Motor neuron (in vitro differentiated cells): ENCODE measurements at regions not wholly inside any gene's neighbourhood (a gene's known extent, or its start where the extent isn't known, plus 50 kb on each side); places are given as distances from the start of the nearest gene placed in this dataset.

ENCODE experiments used
- ATAC-seq, 8 experiments: fragments of 200-7000 bp; cut with Tn5 transposase; replicated peaks in 6 of 8; 2 replicates each; pipeline ENCODE4 v1.8.0; 2021; ENCODE audit warnings: mild to moderate bottlenecking in 8 of 8, moderate library complexity in 8 of 8
- H3K27ac ChIP-seq, 2 donors: fragments of 250-450 bp; sonication (Bioruptor Pico); 2 replicates each; pipeline ENCODE4 v1.9.0; 2021; ENCODE audit warnings: antibody characterized with exemption in 2 of 2, mild to moderate bottlenecking in 2 of 2, moderate library complexity in 1 of 2
- H3K4me1 ChIP-seq, 2 donors: fragments of 250-450 bp; sonication (Bioruptor Pico); replicated peaks in 1 of 2; 2 replicates each; pipeline ENCODE4 v1.6.1; 2021; ENCODE audit warnings: antibody characterized with exemption in 2 of 2, mild to moderate bottlenecking in 2 of 2, moderate library complexity in 1 of 2
- H3K4me3 ChIP-seq, 5 donors: fragments of 250-450 bp; sonication (Bioruptor Pico); 2 replicates each; pipeline ENCODE4 v1.9.0; 2021; ENCODE audit warnings: antibody characterized with exemption in 5 of 5, mild to moderate bottlenecking in 5 of 5, moderate library complexity in 4 of 5
- WGBS, 10 experiments: fragments of 450-650 bp; shearing (Covaris generic); methylation state at CpG; one replicate each; pipeline ENCODE4 v1.0.0; 2022; 5-methylcytosine and 5-hydroxymethylcytosine counted together
- in situ Hi-C, 9 experiments: fragments of 400-800 bp; cut with MboI; loops; one replicate each; pipeline ENCODE4 v1.15.0; 2021; ENCODE audit warnings: low sequenced_read_pairs in 9 of 9, low pct_unique_long_range_greater_than_20kb in 2 of 9; ENCODE audit not compliant: unreplicated experiment in 9 of 9

DNA sequence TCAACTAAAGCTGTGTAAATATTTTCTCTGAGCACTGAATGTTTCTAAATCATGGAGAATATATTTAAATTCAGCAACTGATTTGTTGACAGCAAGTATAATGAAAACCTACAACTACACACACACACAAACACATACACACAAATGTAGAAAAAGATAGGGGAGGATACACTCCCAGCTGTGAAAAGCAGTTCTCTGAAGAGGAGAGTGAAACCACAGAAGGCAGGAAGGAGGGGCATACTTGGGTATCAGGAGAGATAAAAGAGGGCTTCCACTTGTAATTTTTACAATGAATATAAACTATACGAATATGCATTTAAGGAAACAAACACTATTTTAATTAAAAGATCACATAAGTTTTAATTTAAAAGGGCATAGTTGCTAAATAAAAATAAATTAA is 227.8 kb upstream of the SLC24A2 start:
- in situ Hi-C loops, result no loop called here
- WGBS, 10 experiments, result 0 to 100% (median 50%) methylated on average over 1 of the region's 1 CpG; no CpG with 5 or more reads in 3 of the 10 experiments

DNA sequence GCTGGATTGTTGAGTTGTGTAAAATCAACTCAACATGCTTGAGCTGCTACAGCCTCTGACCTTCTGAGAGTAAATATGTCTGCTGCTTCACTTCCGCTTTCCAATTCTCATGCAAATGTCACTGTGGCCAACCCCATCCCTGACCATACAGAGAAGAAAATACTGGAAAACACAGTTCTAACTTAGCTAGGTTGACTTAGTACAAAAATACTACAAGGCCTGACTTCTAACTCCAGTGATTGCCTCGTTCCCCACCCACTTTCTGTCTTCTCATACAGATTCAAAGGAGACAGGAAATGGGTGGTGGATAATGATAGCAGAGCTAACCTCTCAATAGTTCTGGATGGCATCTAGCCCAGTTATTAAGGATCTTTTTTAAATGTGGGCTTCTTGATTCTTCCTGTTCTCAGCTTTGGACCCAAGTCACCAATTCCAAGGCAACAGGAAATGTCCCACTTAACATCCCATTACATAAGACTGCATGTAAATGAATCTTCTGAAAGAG is 226.6 kb upstream of the SLC24A2 start:
- WGBS, 10 experiments, result 63 to 93% (median 75%) methylated on average over 2 of the region's 2 CpGs; no CpG with 5 or more reads in 3 of the 10 experiments
- Histone ChIP-seq H3K4me1 (no peaks in the 10 kb centered on the region), H3K27ac (no peak overlapping the region), H3K4me3 (no peak overlapping the region)
- ATAC-seq, result peak in 1 of 8 experiments; percentile 43
- in situ Hi-C loops, result no loop called here

More for the DNA sequence above, 227.8 kb upstream of the SLC24A2 start:
- Histone ChIP-seq H3K27ac (no peak overlapping the region), H3K4me3 (no peak overlapping the region), H3K4me1 (no peaks in the 10 kb centered on the region)
- ATAC-seq, result no peak

DNA sequence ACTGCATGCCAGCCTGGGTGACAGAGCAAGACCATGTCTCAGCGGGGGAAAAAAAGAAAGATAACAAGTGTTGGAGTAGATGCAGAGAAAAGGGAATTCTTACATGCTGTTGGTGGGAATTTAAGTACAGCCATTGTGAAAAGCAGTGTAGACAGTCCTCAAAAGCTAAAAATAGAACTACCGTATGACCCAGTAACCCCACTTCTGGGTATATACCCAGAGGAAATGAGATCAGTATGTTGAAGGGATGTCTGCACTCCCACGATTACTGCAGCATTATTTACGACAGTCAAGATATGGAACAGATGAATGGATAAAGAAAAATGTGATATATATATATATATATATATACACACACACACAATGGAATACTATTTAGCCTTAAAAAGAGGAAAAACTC is 225.3 kb upstream of the SLC24A2 start:
- no peaks in the 10 kb centered on the region for H3K4me1 ChIP-seq
- no peak for ATAC-seq
- no peak overlapping the region for H3K4me3 ChIP-seq
- 32 to 100% (median 88%) methylated on average over 1 to 4 of the region's 4 CpGs; no CpG with 5 or more reads in 3 of the 10 experiments for WGBS, 10 experiments
- H3K27ac ChIP-seq, result no peak overlapping the region
- in situ Hi-C loops, result no loop called here

DNA sequence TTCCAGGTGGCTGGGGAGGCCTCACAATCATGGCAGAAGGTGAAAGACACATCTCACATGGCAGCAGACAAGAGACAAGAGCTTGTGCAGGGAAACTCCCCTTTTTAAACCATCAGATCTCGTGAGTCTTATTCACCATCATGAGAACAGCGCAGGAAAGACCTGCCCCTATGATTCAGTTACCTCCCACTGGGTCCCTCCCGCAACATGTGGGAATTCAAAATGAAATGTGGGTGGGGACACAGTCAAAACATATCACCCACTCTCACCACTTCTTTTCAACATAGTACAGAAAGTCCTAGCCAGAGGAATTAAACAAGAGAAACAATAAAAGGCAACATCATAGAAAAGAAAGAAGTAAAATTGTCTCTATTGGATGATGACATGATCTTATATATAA is 223.4 kb upstream of the SLC24A2 start:
- in situ Hi-C loops, result no loop called here
- Histone ChIP-seq H3K4me3 (no peak overlapping the region), H3K4me1 (no peaks in the 10 kb centered on the region), H3K27ac (no peak overlapping the region)
- ATAC-seq, result peak in 1 of 8 experiments; percentile 74
- 0 to 95% (median 50%) methylated on average over 1 to 3 of the region's 3 CpGs; no CpG with 5 or more reads in 3 of the 10 experiments for WGBS, 10 experiments

DNA sequence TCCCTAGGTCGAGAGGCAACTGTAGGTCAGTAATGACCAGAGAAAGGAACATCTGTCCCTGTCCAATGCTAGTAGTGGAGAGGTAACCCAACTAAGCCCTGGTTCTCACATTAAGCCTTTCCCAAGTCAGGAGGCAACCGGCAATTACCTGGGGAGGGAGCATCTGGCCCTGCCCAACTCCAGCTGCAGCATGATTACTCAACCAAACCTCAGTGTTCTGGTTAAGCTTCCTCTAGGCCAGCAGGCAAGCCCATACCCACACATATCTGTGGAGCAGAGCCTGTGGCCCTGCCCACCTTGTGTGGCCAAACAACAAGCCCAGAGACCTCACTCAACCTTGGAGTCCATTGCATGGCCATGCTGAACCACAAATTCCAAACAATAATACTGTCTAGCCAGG is 220.8 kb upstream of the SLC24A2 start:
- Histone ChIP-seq H3K27ac (no peak overlapping the region), H3K4me3 (no peak overlapping the region), H3K4me1 (no peaks in the 10 kb centered on the region)
- in situ Hi-C loops, result no loop called here
- peak in 1 of 8 experiments; percentile 22 for ATAC-seq
- 40 to 92% (median 60%) methylated on average over 1 to 2 of the region's 2 CpGs; no CpG with 5 or more reads in 5 of the 10 experiments for WGBS, 10 experiments

DNA sequence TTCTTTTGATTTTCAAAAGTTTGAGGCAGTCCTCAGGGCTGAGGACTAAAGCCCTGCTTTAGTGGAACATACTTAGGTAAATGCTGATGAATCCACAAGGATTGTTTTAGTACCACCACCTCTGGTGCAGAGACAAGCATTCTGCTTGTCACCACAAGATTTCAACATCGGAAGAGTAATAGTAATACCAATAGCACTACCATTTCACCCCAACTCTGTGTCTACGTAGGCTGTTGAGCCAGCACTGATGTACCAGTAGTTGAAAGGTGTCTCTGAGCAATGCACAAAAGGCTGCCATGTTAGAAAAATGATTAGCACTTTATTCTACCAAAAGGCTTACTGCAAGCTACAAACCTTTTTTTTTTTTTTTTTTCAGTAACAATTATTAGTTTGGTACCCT is 213.2 kb upstream of the SLC24A2 start:
- WGBS, 10 experiments, result 100% methylated on average over 1 to 2 of the region's 2 CpGs; no CpG with 5 or more reads in 6 of the 10 experiments
- Histone ChIP-seq H3K4me1 (peaks cover 0 to 18% of the 10 kb centered on the region in 2 donors), H3K4me3 (no peak overlapping the region), H3K27ac (no peak overlapping the region)
- ATAC-seq, result no peak
- in situ Hi-C loops, result no loop called here

DNA sequence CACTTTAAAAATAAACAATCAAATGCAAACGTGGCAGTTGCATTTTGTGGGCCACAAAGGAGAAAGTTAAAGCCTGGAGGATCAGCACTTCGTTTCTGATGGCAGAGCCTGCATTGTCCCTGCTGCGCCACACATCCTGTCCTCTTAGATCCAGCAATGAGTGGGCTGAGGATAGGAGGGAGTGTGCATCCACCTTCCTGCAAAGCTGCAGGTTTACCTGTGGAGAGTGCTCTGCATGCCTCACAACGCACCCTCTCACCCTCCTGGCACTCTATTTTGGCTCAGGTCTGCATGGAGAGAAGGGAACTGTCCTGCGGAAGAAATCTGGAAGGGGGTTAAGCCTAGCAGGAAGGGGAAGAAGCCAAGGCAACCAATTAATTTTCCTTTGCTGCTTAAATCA is 212.2 kb upstream of the SLC24A2 start:
- 35 to 77% (median 50%) methylated on average over 1 to 4 of the region's 5 CpGs; no CpG with 5 or more reads in 3 of the 10 experiments for WGBS, 10 experiments
- Histone ChIP-seq H3K4me3 (no peak overlapping the region), H3K4me1 (peaks cover 0 to 18% of the 10 kb centered on the region in 2 donors), H3K27ac (no peak overlapping the region)
- ATAC-seq, result no peak
- in situ Hi-C loops, result no loop called here

DNA sequence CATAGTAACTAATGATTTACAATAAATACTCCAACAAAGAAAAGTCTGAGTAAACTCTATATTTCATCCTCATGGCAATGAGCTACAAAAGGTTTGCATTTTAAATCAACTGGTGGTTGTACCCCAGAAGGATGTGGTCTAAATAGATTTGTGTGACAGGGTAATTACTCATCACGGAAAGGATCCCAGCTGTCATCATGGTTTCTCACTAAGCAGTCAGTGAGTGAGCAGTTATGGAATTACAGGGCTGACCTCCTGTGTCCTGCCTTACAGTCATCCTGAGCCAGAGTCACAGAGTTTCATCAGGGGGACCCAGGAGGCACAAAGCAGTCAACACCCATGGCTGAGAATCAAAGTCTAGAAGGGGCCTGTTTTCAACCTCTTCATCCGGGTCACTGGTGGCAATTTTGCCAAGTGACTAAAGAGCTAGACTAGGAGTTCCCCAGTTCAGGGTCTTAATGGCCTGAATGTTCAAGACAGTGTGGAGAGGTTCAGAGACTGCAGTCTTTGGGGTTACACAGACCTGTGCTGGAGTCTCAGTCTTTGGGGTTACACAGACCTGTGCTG is 210.7 kb upstream of the SLC24A2 start:
- Histone ChIP-seq H3K4me3 (no peak overlapping the region), H3K27ac (no peak overlapping the region), H3K4me1 (peaks cover 0 to 18% of the 10 kb centered on the region in 2 donors)
- ATAC-seq, result peak in 7 of 8 experiments; percentile 52 to 96 (median 57)
- in situ Hi-C loops, result no loop called here
- whole genome bisulfite sequencing, 10 experiments, result 0 to 80% (median 43%) methylated on average over 1 to 2 of the region's 2 CpGs; no CpG with 5 or more reads in 4 of the 10 experiments

DNA sequence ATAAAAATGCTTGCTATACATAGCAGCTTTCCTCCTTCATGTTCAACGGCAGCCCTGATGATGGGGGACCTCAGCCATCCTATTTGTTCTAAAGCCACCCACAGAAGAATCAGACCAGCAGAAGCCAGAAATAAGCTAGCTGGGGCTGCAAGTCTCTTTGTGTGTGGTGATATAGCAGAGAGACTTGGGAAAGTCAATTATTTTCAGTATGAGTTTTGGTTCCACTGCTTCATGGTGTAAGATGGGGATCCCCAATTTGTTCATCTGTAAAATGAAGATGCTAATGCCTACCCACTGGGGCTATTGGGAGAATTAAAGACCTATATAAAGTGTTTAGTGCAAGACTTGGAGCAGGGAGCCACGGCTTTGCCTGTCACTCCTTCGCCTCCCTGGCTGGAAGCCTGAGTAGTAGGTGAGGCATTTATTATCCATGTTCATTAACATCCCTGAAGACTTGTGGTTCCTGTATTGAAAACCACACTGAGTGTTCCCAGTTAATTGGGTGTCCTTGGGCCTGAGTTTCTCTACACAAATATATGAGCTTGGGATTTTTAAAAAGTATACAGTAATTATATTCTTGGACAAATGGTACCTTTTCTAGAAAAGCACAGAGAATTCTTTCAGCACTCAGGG is 210.1 kb upstream of the SLC24A2 start:
- ATAC-seq, result peak in 3 of 8 experiments; percentile 6 to 70 (median 62)
- H3K4me1 ChIP-seq, result peaks cover 0 to 18% of the 10 kb centered on the region in 2 donors
- 0 to 100% (median 40%) methylated on average over 1 to 3 of the region's 3 CpGs; no CpG with 5 or more reads in 3 of the 10 experiments for WGBS, 10 experiments
- in situ Hi-C loops, result no loop called here
- H3K4me3 ChIP-seq, result no peak overlapping the region
- H3K27ac ChIP-seq, result no peak overlapping the region

DNA sequence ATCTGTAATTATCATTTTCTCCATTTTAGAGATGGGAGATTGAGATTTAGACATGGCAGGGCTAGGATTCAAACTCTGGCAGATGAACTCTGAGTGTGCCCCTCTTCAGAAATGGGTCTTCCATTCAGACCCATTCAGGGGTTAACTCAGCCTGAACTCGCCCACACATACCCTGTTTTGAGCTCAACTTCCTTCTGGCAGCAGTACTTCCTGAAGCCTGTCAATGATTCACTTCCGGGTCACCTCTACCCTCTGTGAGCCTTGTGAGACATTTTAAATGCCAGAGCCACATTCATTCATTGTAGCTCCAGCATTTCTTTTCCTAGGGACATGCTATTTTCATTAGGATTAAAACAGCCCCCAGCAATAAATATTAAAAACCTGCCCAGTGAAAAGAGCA is 209.3 kb upstream of the SLC24A2 start:
- Histone ChIP-seq H3K4me1 (peaks cover 0 to 18% of the 10 kb centered on the region in 2 donors), H3K27ac (no peak overlapping the region), H3K4me3 (no peak overlapping the region)
- ATAC-seq, result no peak
- WGBS, 10 experiments, result 67 to 100% (median 80%) methylated on average over 1 to 2 of the region's 2 CpGs; no CpG with 5 or more reads in 4 of the 10 experiments
- in situ Hi-C loops, result no loop called here

DNA sequence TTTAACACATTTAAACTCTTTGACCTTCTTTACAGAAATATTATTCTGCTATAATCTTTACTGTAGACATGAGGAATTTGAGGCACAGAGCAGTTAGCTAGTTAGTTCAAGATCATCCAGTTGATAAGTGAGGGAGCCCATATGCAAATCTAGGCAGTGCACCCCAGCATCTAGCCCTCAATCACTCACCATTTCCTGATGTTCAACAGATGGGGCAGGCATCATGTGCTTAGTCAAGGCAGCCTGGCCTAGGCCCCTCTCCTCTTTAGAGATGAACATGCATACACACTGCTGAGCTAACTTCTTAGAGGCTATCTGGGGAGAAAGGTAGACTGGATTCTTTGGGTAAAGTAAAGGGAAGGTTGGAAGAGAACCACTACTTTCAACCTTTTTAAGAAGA is 206.8 kb upstream of the SLC24A2 start:
- Histone ChIP-seq H3K4me3 (no peak overlapping the region), H3K27ac (no peak overlapping the region), H3K4me1 (peaks cover 0 to 11% of the 10 kb centered on the region in 2 donors)
- in situ Hi-C loops, result no loop called here
- no peak for ATAC-seq

DNA sequence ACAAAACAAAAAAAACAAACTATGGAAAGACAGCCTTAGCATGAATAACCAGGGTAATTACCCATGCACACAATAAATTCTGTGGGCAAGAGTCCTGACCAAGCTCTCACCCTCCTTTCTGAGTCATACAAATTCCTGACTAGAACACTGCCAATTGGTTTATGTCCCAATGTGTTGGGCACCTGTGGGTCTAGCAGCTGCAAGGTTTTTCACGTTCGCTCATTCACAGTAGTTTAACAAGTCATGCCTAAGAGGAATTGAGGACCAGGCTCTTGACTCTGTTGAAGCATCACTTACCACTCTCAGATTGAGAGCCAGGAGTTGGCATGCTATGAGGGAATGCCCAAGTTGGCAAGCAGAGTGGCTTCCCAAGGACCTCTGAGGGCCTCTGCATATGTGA is 205.5 kb upstream of the SLC24A2 start:
- peaks cover 0 to 3% of the 10 kb centered on the region in 2 donors for H3K4me1 ChIP-seq
- no peak overlapping the region for H3K27ac ChIP-seq
- in situ Hi-C loops, result no loop called here
- 31 to 100% (median 90%) methylated on average over 1 to 2 of the region's 2 CpGs; no CpG with 5 or more reads in 4 of the 10 experiments for WGBS, 10 experiments
- H3K4me3 ChIP-seq, result no peak overlapping the region
- ATAC-seq, result no peak

DNA sequence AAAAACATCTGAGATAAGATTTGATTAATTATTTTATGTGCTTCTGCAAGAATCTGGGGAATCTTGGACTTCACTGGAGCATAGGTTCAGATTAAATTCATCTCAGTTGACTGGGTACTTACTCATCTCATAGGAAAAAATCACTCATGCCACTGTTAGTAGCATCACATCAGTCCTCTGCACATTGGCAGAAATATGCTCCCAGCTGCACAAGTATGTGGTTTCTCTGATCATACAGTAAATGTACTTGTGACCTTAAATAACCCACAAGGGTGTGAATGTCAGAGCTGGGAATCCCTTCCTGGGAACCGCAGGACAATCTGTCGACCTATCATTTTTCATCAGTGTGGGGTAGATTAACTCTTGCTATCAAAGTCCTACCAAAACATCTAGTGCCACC is 203.7 kb upstream of the SLC24A2 start:
- WGBS, 10 experiments, result 0 to 62% (median 33%) methylated on average over 2 of the region's 2 CpGs; no CpG with 5 or more reads in 6 of the 10 experiments
- Histone ChIP-seq H3K4me1 (peaks cover 0 to 8% of the 10 kb centered on the region in 2 donors), H3K27ac (no peak overlapping the region), H3K4me3 (no peak overlapping the region)
- no peak for ATAC-seq
- in situ Hi-C loops, result no loop called here
